ENCODE measurements at regions not wholly inside any gene's neighbourhood (a gene's known extent, or its start where the extent isn't known, plus 50 kb on each side); places are given as distances from the start of the nearest gene placed in this dataset.
A peak's percentile ranks its signal among the peaks of the same experiment; 100 is the strongest.

- peaks cover 81% of the 10 kb centered on the region for H3K27me3 Mint-ChIP-seq (ENCODE audit: low read depth)
- no peak overlapping the region for H3K27ac Mint-ChIP-seq
- H3K9me3 Mint-ChIP-seq = no peaks in the 10 kb centered on the region
- peaks cover 24% of the 10 kb centered on the region for H3K4me1 Mint-ChIP-seq (ENCODE audit: low read depth)
- H3K4me3 Mint-ChIP-seq = peak overlapping the region; percentile 47
- peaks cover 5% of the 10 kb centered on the region for H3K36me3 Mint-ChIP-seq (ENCODE audit: low read depth)
Observed at GRCh38 chr5:50969151-50970031, 303.0 kb downstream of the PARP8 start.

- Mint-ChIP-seq H3K4me1 (ENCODE audit: low read depth) (no peaks in the 10 kb centered on the region), H3K27me3 (ENCODE audit: low read depth) (peaks cover 29% of the 10 kb centered on the region), H3K9me3 (no peaks in the 10 kb centered on the region), H3K4me3 (no peak overlapping the region), H3K27ac (no peak overlapping the region), H3K36me3 (ENCODE audit: low read depth) (no peaks in the 10 kb centered on the region)
Observed at GRCh38 chr5:50975840-50976239, 309.4 kb downstream of the PARP8 start.

DNA sequence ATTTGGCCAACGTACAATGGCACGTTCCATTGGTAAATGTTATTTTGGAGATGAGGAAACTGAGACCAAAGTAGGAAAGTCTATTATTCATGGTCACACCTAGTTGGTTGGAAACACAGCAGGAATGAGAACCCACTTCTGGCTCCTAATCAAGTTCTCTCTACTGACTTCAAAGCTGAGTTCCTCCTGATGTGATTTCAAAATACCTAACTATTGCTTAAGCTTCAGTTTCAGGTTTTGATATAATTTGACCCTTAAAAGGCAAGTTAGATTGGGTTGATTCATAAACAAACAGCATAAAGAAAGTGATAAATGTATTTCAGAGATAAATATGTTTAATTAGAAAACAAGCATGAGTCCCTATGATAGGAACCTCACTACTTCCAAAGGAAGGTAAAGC is 312.5 kb downstream of the PARP8 start:
- no peaks in the 10 kb centered on the region for H3K4me1 Mint-ChIP-seq (ENCODE audit: low read depth)

DNA sequence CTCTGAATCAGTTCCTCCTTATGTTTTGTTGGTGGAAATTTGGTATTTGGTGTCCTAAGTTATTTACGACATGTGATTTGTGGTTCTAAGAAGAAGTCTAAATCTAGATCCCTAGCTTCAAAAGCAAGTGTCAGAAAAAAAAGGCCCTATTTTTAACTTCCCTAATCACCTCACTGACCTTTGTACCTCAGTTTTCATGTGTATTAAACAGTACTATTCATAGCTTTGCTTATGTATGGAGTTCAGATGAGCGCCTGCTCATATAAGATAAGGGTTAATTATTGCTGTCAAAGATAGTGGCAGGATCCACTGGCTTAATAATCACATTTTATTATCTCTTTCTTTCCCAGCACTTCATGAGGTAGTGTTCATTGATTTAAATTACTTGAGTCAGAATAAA is 318.2 kb downstream of the PARP8 start:
- no peak overlapping the region for H3K27ac Mint-ChIP-seq
- H3K9me3 Mint-ChIP-seq = no peaks in the 10 kb centered on the region
- H3K4me1 Mint-ChIP-seq (ENCODE audit: low read depth) = no peaks in the 10 kb centered on the region
- no peaks in the 10 kb centered on the region for H3K36me3 Mint-ChIP-seq (ENCODE audit: low read depth)
- no peak overlapping the region for H3K4me3 Mint-ChIP-seq
- no peaks in the 10 kb centered on the region for H3K27me3 Mint-ChIP-seq (ENCODE audit: low read depth)

More for the DNA sequence above, 312.5 kb downstream of the PARP8 start:
- no peaks in the 10 kb centered on the region for H3K36me3 Mint-ChIP-seq (ENCODE audit: low read depth)
- no peak overlapping the region for H3K4me3 Mint-ChIP-seq
- H3K27me3 Mint-ChIP-seq (ENCODE audit: low read depth) = peaks cover 17% of the 10 kb centered on the region
- H3K9me3 Mint-ChIP-seq = no peaks in the 10 kb centered on the region
- no peak overlapping the region for H3K27ac Mint-ChIP-seq

DNA sequence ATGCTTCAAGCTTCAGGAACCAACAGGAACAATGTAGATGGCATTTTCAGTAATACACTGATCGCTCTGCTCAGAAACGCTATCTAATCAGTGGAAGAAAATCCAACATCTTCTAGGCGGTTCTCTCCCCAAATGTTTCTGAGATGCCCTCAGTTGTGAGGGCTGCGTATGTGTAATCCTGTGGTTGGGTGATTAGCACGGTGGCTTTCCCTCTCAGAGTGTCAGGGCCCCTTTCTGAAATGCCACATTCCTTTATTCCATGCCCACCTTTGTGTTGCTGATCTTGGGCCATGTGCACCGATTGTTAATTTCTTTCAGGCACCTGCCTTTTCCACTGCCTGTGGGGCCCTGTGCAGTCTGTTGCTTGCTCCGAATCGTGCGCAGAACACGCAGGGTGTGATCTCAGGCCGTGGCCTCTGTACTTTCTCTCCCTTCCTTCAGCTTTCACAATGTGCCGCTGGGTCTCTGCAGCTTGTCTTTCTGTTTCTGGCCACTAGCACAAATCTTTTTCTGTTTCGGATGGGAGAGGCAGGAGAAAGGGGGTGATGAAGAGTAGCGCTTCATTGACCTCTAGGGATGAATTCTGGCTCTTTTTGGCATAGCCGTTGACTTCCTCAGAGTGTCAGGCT is 324.0 kb downstream of the PARP8 start:
- H3K27ac Mint-ChIP-seq = no peak overlapping the region
- no peaks in the 10 kb centered on the region for H3K4me1 Mint-ChIP-seq (ENCODE audit: low read depth)
- no peak overlapping the region for H3K4me3 Mint-ChIP-seq
- H3K36me3 Mint-ChIP-seq (ENCODE audit: low read depth) = no peaks in the 10 kb centered on the region
- no peaks in the 10 kb centered on the region for H3K9me3 Mint-ChIP-seq
- no peaks in the 10 kb centered on the region for H3K27me3 Mint-ChIP-seq (ENCODE audit: low read depth)

GRCh38 chr5:50995285-50995942 is 329.0 kb downstream of the PARP8 start:
- Mint-ChIP-seq H3K9me3 (no peaks in the 10 kb centered on the region), H3K4me1 (ENCODE audit: low read depth) (no peaks in the 10 kb centered on the region), H3K4me3 (no peak overlapping the region), H3K27ac (no peak overlapping the region), H3K36me3 (ENCODE audit: low read depth) (no peaks in the 10 kb centered on the region), H3K27me3 (ENCODE audit: low read depth) (no peaks in the 10 kb centered on the region)

DNA sequence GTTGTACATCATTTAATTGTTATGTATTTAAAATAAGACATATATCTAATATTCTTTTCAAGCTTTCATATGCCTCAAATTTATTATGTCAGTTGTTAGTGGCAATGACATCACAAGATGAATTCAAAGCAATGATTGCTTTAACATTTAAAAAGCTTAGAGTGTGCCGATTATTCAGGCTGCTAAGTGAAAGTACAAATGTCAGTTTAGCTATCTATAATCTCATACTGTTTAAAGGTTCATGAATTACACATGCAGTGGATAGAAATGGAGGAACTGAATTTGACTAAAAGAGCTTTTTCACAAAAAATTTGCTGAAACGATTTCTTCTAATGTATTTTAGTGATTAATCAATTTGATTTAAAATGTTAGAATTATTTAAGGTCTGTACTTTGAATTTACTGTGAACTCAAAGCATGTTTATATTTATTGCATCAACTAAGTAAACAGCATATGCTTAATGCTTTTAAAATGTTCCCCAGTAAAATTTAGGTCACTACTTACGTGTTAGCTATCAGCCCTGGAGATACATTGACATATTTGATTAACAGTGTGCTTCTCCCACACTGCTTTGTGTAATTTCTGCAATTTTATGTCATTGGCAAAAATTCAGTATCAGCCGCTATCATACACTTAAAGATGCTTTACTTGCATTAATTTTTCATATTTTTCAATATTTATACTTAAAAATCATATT is 334.9 kb downstream of the PARP8 start:
- Mint-ChIP-seq H3K27ac (no peak overlapping the region), H3K36me3 (ENCODE audit: low read depth) (no peaks in the 10 kb centered on the region), H3K27me3 (ENCODE audit: low read depth) (no peaks in the 10 kb centered on the region), H3K9me3 (no peaks in the 10 kb centered on the region), H3K4me1 (ENCODE audit: low read depth) (no peaks in the 10 kb centered on the region), H3K4me3 (no peak overlapping the region)

DNA sequence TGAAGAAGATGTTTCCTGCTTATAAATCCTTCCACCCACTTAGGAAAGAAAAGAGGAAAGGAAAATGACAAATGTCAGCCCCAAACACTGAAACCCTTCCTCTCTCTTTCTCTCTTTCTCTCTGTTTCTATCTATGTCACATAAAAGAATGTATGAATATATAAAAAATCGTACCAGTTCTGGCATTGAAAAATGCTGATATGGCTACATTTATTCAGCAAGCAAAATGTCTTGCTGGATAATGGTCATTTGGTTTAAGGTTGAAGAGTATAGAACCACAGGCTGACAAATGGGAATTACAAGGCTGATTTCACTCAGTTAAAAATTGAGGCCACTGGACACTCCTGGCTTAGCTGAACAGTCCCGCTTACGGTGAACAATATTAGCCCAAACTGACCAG is 335.9 kb downstream of the PARP8 start:
- Mint-ChIP-seq H3K27ac (no peak overlapping the region), H3K27me3 (ENCODE audit: low read depth) (no peaks in the 10 kb centered on the region), H3K9me3 (no peaks in the 10 kb centered on the region), H3K36me3 (ENCODE audit: low read depth) (no peaks in the 10 kb centered on the region), H3K4me3 (no peak overlapping the region), H3K4me1 (ENCODE audit: low read depth) (no peaks in the 10 kb centered on the region)

DNA sequence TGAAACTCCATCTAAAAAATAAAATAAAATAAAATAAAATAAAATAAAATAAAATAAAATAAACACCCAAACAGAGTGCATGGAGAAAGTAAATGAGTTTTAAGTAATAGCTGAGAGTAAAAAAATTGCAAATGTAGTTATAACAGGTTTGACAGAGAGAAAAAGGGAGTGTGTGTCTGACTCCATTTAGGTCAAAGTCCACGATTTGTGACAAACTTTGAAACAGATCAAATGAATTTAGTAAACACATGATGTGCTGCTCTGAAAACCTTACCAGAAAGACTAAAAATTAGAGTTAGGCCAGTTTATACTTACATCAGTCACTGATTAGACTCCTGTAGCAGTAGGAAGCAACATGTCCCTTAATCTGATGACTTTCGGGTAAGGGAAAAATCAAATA is 346.6 kb downstream of the PARP8 start:
- Mint-ChIP-seq H3K27ac (no peak overlapping the region), H3K4me1 (ENCODE audit: low read depth) (no peaks in the 10 kb centered on the region), H3K27me3 (ENCODE audit: low read depth) (no peaks in the 10 kb centered on the region), H3K9me3 (no peaks in the 10 kb centered on the region), H3K36me3 (ENCODE audit: low read depth) (no peaks in the 10 kb centered on the region), H3K4me3 (no peak overlapping the region)

DNA sequence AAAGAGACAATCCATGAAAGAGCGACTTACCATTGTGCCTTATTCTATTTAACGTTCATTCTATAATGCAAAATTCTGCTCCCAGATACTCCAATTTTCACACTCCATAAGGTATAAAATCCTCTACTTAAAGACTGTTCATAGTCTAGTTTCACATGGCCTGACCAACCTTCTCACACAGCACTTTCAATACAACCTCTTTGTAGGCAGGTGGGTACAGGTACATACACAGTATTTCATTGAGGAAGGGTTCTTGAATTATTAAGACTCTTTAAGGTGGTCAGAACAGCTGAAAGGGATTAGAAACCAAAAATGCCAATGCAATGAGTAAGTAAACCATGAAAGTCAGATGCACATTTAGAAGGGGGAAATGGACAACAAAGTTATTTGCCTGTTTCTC is 352.0 kb downstream of the PARP8 start:
- Mint-ChIP-seq H3K27me3 (ENCODE audit: low read depth) (no peaks in the 10 kb centered on the region), H3K9me3 (no peaks in the 10 kb centered on the region), H3K4me1 (ENCODE audit: low read depth) (no peaks in the 10 kb centered on the region), H3K27ac (no peak overlapping the region), H3K36me3 (ENCODE audit: low read depth) (no peaks in the 10 kb centered on the region), H3K4me3 (no peak overlapping the region)

DNA sequence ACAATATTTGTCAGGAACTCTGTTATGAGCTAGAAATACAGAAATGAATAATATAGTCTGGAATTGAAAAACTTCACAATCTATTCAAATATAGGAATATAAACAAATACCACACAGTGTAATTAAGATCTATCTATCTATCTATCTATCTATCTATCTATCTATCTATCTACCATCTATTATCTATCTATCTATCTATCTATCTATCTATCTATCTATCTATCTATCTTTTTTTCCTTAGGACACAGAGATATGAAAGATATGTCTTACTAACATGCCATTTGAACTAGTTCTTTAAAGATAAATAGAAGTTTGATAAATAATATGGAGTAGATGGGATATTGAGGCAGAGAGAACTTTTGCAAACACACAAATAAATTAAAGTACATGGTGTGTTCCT is 357.8 kb downstream of the PARP8 start:
- H3K9me3 Mint-ChIP-seq = no peaks in the 10 kb centered on the region
- H3K4me1 Mint-ChIP-seq (ENCODE audit: low read depth) = no peaks in the 10 kb centered on the region
- H3K36me3 Mint-ChIP-seq (ENCODE audit: low read depth) = no peaks in the 10 kb centered on the region
- H3K4me3 Mint-ChIP-seq = no peak overlapping the region
- H3K27me3 Mint-ChIP-seq (ENCODE audit: low read depth) = no peaks in the 10 kb centered on the region
- H3K27ac Mint-ChIP-seq = no peak overlapping the region

DNA sequence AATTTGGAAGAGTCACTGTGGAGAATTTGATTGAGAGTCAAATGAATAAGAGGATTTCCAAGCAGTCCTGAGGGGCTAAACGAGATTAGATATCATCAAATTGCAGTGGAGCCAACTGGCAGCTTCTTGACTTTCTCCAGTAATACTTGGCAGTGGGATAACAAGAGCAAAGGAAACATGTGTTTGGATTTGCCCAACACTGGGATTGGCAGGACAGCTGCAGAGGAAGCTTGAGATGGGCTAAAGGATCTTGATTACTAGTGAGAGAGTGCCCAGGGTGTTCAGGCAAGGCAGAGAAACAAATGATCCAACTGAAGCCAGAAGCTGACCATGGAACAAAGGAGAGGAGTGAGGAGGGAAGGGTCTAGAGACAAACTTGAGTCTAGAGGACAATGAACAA is 356.0 kb upstream of the ISL1 start:
- no peaks in the 10 kb centered on the region for H3K27me3 Mint-ChIP-seq (ENCODE audit: low read depth)
- no peak overlapping the region for H3K27ac Mint-ChIP-seq
- no peak overlapping the region for H3K4me3 Mint-ChIP-seq
- H3K36me3 Mint-ChIP-seq (ENCODE audit: low read depth) = no peaks in the 10 kb centered on the region
- no peaks in the 10 kb centered on the region for H3K9me3 Mint-ChIP-seq
- no peaks in the 10 kb centered on the region for H3K4me1 Mint-ChIP-seq (ENCODE audit: low read depth)

DNA sequence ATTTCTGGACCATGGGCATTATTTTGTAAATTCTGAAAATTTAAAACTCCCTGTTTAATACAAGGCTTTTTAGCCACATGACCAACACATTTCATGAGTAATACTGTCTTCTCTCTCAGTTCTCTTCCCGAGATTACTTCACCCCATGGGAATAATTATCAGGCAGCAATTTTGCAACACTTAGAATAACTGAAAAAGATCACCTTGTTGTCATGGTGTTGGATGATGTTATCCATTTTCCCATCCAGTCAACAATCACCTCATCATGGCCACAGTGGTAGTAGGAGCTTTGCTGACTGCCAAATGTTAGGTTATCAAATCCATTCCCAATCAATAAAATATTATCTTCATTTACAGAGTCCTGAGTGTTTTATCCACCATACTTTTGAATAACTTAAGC is 354.9 kb upstream of the ISL1 start:
- no peaks in the 10 kb centered on the region for H3K27me3 Mint-ChIP-seq (ENCODE audit: low read depth)
- H3K36me3 Mint-ChIP-seq (ENCODE audit: low read depth) = no peaks in the 10 kb centered on the region
- no peaks in the 10 kb centered on the region for H3K9me3 Mint-ChIP-seq
- no peaks in the 10 kb centered on the region for H3K4me1 Mint-ChIP-seq (ENCODE audit: low read depth)
- no peak overlapping the region for H3K4me3 Mint-ChIP-seq
- H3K27ac Mint-ChIP-seq = no peak overlapping the region

DNA sequence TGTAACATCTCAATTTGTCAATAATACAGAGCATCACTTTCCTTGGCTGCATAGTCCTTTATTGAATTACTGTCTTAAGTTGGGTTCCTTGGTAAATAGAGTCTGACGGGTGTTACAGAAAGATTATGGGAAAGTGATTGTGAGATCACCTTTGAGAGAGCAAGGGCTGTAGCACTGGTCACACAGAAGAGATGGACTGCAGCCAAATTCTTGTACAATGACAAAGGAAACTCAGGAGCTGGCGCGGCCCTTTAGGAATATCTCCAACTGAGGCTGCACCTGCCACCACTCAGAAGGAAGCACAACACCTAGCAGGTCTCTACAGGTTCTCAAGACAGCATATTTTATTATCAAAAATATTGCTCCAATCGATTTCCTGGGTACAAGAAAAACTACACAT is 350.0 kb upstream of the ISL1 start:
- Mint-ChIP-seq H3K4me3 (no peak overlapping the region), H3K27me3 (ENCODE audit: low read depth) (no peaks in the 10 kb centered on the region), H3K9me3 (no peaks in the 10 kb centered on the region), H3K36me3 (ENCODE audit: low read depth) (no peaks in the 10 kb centered on the region), H3K4me1 (ENCODE audit: low read depth) (no peaks in the 10 kb centered on the region), H3K27ac (no peak overlapping the region)

All from T-helper 1 cell treated with Interleukin-12 subunit alpha and Interleukin-12 subunit beta and Interleukin-4 antibody, amounts not matched to agents 30 μg/mL and 1 μg/mL, for 36 hours (primary cell).